OCI-LY7 (cell line): ENCODE measurements at regions not wholly inside any gene's neighbourhood (a gene's known extent, or its start where the extent isn't known, plus 50 kb on each side); places are given as distances from the start of the nearest gene placed in this dataset.

Source experiments
- EZH2phosphoT487 ChIP-seq: fragments of 200-600 bp; sonication (generic); IDR thresholded peaks from 2 replicates; pipeline ENCODE4 v1.6.1; 2018; ENCODE audit warnings: low read depth, borderline replicate concordance, mild to moderate bottlenecking, mixed run types, antibody characterized with exemption, low read length, moderate library complexity, mixed read lengths
- TF ChIP-seq, protein P1 (sequence below): fragments of 200-600 bp; sonication (generic); conservative IDR thresholded peaks from 2 replicates; pipeline ENCODE4 v1.5.1; 2014; ENCODE audit warnings: mild to moderate bottlenecking, antibody characterized with exemption, low read length, moderate library complexity, mixed read lengths

DNA sequence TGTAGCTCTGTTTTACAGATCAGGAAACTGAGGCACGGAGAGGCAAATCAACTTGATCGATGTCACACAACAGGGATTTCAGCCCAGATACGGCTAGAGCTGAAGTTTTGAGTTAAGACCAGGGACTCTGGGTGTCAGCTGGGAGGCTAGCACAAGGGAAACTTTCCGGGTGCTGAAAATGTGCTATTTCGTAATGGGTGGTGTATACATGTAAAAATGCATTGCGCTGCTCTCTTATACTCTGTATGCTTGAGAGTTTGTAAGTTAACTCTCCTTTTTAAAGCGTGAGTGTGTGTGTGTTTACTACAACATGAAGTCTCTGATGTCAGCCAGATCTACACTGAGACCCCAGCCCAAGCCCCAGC, 227.6 kb downstream of the MN1 start:
- TF ChIP-seq, protein P1, sequence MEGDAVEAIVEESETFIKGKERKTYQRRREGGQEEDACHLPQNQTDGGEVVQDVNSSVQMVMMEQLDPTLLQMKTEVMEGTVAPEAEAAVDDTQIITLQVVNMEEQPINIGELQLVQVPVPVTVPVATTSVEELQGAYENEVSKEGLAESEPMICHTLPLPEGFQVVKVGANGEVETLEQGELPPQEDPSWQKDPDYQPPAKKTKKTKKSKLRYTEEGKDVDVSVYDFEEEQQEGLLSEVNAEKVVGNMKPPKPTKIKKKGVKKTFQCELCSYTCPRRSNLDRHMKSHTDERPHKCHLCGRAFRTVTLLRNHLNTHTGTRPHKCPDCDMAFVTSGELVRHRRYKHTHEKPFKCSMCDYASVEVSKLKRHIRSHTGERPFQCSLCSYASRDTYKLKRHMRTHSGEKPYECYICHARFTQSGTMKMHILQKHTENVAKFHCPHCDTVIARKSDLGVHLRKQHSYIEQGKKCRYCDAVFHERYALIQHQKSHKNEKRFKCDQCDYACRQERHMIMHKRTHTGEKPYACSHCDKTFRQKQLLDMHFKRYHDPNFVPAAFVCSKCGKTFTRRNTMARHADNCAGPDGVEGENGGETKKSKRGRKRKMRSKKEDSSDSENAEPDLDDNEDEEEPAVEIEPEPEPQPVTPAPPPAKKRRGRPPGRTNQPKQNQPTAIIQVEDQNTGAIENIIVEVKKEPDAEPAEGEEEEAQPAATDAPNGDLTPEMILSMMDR: no peak
- TF ChIP-seq EZH2phosphoT487: no peak
